A549 (cell line): ENCODE measurements at regions not wholly inside any gene's neighbourhood (a gene's known extent, or its start where the extent isn't known, plus 50 kb on each side); places are given as distances from the start of the nearest gene placed in this dataset.

Experiments used
- ATAC-seq, 2 experiments: fragments of 200-7000 bp in 1 of 2; fragments of >200 bp in 1 of 2; cut with Nextera tagmentation in 1 of 2; cut with Tn5 transposase in 1 of 2; 3 replicates each; pipeline versions ENCODE4 v1.8.0 to v1.9.1; 2018 to 2020; ENCODE audit warnings: mild to moderate bottlenecking in 1 of 2, moderate library complexity in 1 of 2
- CTCF ChIA-PET: fragments of 300-600 bp; sonication (Branson Sonifier 250); formaldehyde crosslinking; extraction: SDS; loops from one replicate; lab custom pipeline; 2021; ENCODE audit warnings: antibody characterized with exemption, inconsistent platforms; lab: Yijun Ruan, JAX
- POLR2A ChIA-PET: fragments of 350-600 bp; formaldehyde crosslinking; extraction: SDS; loops from one replicate; lab custom pipeline; 2021; ENCODE audit warnings: antibody characterized with exemption, inconsistent platforms; lab: Yijun Ruan, JAX
- DNase-seq, 2 experiments: peaks; one replicate each; pipeline versions ENCODE4 v3.0.0 to v3.0.0-alpha.2; 2011 to 2016; ENCODE audit warnings: low read depth in 1 of 2, low spot score in 1 of 2
- FAIRE-seq: peaks from 2 replicates; lab custom pipeline; 2011; peaks lifted over from hg19 to GRCh38; lab: Jason Lieb, UNC
- H3K27ac ChIP-seq, 2 experiments: fragments of >200 bp; sonication (Bioruptor Twin); formaldehyde crosslinking; 3 replicates each; pipeline ENCODE4 v1.5.1; 2016 to 2017
- H3K4me1 ChIP-seq: fragments of >200 bp; sonication (Bioruptor Twin); formaldehyde crosslinking; 3 replicates; pipeline ENCODE4 v1.6.1; 2016
- H3K4me2 ChIP-seq: fragments of >200 bp; sonication (Bioruptor Twin); formaldehyde crosslinking; 3 replicates; pipeline ENCODE4 v1.6.1; 2016
- H3K4me3 ChIP-seq: fragments of >200 bp; sonication (Bioruptor Twin); formaldehyde crosslinking; 3 replicates; pipeline ENCODE4 v1.5.1; 2016
- H3K9me3 ChIP-seq: fragments of >200 bp; sonication (Bioruptor Twin); formaldehyde crosslinking; 3 replicates; pipeline ENCODE4 v1.6.1; 2016
- CHD2 ChIP-seq: fragments of 150-350 bp; IDR thresholded peaks from 2 replicates; pipeline ENCODE4 v1.6.1; 2014; ENCODE audit warnings: low read length; ENCODE audit not compliant: partially characterized antibody
- EHF ChIP-seq: fragments of 250-450 bp; sonication (Bioruptor Pico); IDR thresholded peaks from 2 replicates; pipeline ENCODE4 v1.5.0; 2020; ENCODE audit warnings: mild to moderate bottlenecking
- EHMT2 ChIP-seq: fragments of 200-600 bp; sonication (generic); IDR thresholded peaks from 2 replicates; pipeline ENCODE4 v1.6.1; 2016; ENCODE audit warnings: antibody characterized with exemption, low read depth, mild to moderate bottlenecking, moderate library complexity
- FOSL2 ChIP-seq, 2 experiments: fragments of 450-650 bp in 1 of 2; fragments of >200 bp in 1 of 2; sonication (Bioruptor Twin) in 1 of 2; formaldehyde crosslinking; IDR thresholded peaks; 2 replicates each; pipeline versions ENCODE4 v1.5.0 to v1.6.1; 2016 to 2020; ENCODE audit warnings: mild to moderate bottlenecking in 1 of 2, moderate library complexity in 1 of 2
- GATA3 ChIP-seq: IDR thresholded peaks from 2 replicates; pipeline ENCODE4 v1.6.1; 2012; ENCODE audit warnings: borderline replicate concordance
- HDAC2 ChIP-seq: fragments of 200-600 bp; sonication (generic); IDR thresholded peaks from 2 replicates; pipeline ENCODE4 v1.6.1; 2016
- JUNB ChIP-seq: fragments of >200 bp; sonication (Bioruptor Twin); formaldehyde crosslinking; IDR thresholded peaks from 2 replicates; pipeline ENCODE4 v1.6.1; 2016
- KDM1A ChIP-seq: fragments of 200-600 bp; sonication (generic); IDR thresholded peaks from 2 replicates; pipeline ENCODE4 v1.6.1; 2016; ENCODE audit warnings: low read depth, mild to moderate bottlenecking
- KDM5A ChIP-seq: fragments of 200-600 bp; sonication (generic); IDR thresholded peaks from 2 replicates; pipeline ENCODE4 v1.6.1; 2016; ENCODE audit warnings: antibody characterized with exemption, mild to moderate bottlenecking
- NFE2L2 ChIP-seq: fragments of 150-350 bp; conservative IDR thresholded peaks from 2 replicates; pipeline ENCODE4 v1.6.1; 2014; ENCODE audit warnings: low read length
- NPAS2 ChIP-seq: fragments of 250-450 bp; sonication (Bioruptor Pico); IDR thresholded peaks from 2 replicates; pipeline ENCODE4 v1.8.0; 2022; ENCODE audit warnings: mild to moderate bottlenecking, moderate library complexity, borderline replicate concordance
- NR3C1 ChIP-seq: fragments of >200 bp; sonication (Bioruptor Twin); formaldehyde crosslinking; IDR thresholded peaks from 3 replicates; pipeline ENCODE4 v1.6.1; 2017
- PHF8 ChIP-seq: fragments of 200-600 bp; sonication (generic); IDR thresholded peaks from 2 replicates; pipeline ENCODE4 v1.6.1; 2016; ENCODE audit warnings: low read depth, mild to moderate bottlenecking, antibody characterized with exemption, moderate library complexity, borderline replicate concordance
- POLR2A ChIP-seq: IDR thresholded peaks from 2 replicates; pipeline ENCODE4 v1.6.1; 2012; ENCODE audit warnings: mild to moderate bottlenecking, low read length
- RARB ChIP-seq: fragments of 250-450 bp; sonication (Bioruptor Pico); IDR thresholded peaks from 2 replicates; pipeline ENCODE4 v1.8.0; 2021; ENCODE audit warnings: mild to moderate bottlenecking, moderate library complexity
- RCOR1 ChIP-seq: fragments of 150-350 bp; IDR thresholded peaks from 2 replicates; pipeline ENCODE4 v1.6.1; 2014; ENCODE audit warnings: antibody characterized with exemption, low read length, low read depth
- TFCP2L1 ChIP-seq: fragments of 250-450 bp; sonication (Bioruptor Pico); IDR thresholded peaks from 2 replicates; pipeline ENCODE4 v1.5.0; 2021; ENCODE audit warnings: mild to moderate bottlenecking
- WGBS: methylation state at CpG from one replicate; pipeline ENCODE4 v1.1.6; 2017; ENCODE audit errors: missing lambda C conversion rate; 5-methylcytosine and 5-hydroxymethylcytosine counted together
- TF ChIP-seq, protein P1 (sequence below): fragments of >200 bp; sonication (Bioruptor Twin); formaldehyde crosslinking; IDR thresholded peaks from 2 replicates; pipeline ENCODE4 v1.6.1; 2016
- TF ChIP-seq, protein P2 (sequence below): IDR thresholded peaks from 2 replicates; pipeline ENCODE4 v1.6.1; 2012
- TF ChIP-seq, protein P3 (sequence below): fragments of 200-600 bp; sonication (generic); IDR thresholded peaks from 2 replicates; pipeline ENCODE4 v1.6.1; 2016; ENCODE audit warnings: antibody characterized with exemption, mild to moderate bottlenecking, moderate library complexity
- TF ChIP-seq, protein P4 (sequence below): fragments of 150-350 bp; IDR thresholded peaks from 2 replicates; pipeline ENCODE4 v1.6.1; 2014; ENCODE audit warnings: low read depth, mild to moderate bottlenecking, low read length
- TF ChIP-seq, protein P5 (sequence below): fragments of >200 bp; sonication (Bioruptor Twin); formaldehyde crosslinking; IDR thresholded peaks from 3 replicates; pipeline ENCODE4 v1.5.1; 2016
- TF ChIP-seq, protein P6 (sequence below): IDR thresholded peaks from 2 replicates; pipeline ENCODE4 v1.6.1; 2012; ENCODE audit warnings: low read depth, borderline replicate concordance
- TF ChIP-seq, protein P7 (sequence below): fragments of 450-650 bp; IDR thresholded peaks from 2 replicates; pipeline ENCODE4 v1.6.1; 2014; ENCODE audit warnings: antibody characterized with exemption
- TF ChIP-seq, protein P8 (sequence below): fragments of >200 bp; sonication (Bioruptor Twin); formaldehyde crosslinking; IDR thresholded peaks from 3 replicates; pipeline ENCODE4 v1.6.1; 2016

DNA sequence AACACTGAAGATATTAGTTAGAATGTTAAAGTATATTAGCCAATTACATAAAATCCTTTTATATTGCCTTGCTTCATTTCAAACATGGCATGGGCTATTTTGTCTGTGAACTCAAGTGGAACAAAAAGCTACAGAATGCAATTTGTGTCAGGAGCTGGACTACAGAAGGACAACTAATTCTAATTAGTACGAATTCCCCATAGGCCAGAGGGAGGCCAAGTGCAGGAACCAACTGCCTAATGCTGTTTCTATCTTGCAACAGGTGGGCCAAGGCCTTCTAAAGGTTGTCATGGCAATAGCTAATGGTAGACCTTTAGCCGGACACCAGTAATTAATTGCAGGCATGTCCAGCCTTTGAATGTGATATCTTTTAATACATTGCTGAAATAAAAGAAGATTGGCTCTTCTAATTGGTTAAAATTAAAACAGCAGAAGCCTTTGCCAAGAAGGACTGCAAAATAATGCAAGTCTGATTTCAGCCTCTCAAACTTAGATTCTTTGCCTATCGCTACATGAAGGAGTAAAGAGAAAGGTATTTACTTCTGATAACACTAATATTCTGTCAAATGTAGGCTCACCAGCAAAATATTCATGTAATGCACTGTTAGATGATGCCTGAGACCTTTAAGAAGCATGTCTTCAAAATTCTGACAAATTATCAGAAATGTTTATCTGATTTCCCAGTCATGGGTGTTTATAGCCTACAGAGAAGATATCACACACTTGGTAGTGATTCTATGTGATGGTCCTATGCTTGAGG, 232.1 kb downstream of the LMO4 start:
- no peaks in the 10 kb centered on the region for H3K9me3 ChIP-seq
- no peak for ATAC-seq
- FAIRE-seq, result no peak
- H3K4me3 ChIP-seq, result no peak overlapping the region
- no peaks in the 10 kb centered on the region for H3K4me1 ChIP-seq
- no peak overlapping the region for H3K27ac ChIP-seq
- 84% methylated on average over 3 of the region's 3 CpGs for WGBS
- ChIA-PET POLR2A (no interaction called here), CTCF (no interaction called here)
- no peak for TF ChIP-seq NFE2L2
- TF ChIP-seq, protein P1, sequence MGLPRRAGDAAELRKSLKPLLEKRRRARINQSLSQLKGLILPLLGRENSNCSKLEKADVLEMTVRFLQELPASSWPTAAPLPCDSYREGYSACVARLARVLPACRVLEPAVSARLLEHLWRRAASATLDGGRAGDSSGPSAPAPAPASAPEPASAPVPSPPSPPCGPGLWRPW, result no peak
- no peak for TF ChIP-seq HDAC2
- no peak for TF ChIP-seq NR3C1
- TF ChIP-seq NPAS2 (CRISPR knock-in tag), result no peak
- no peak for TF ChIP-seq FOSL2 (IDR thresholded peaks at IDR 0.05)
- TF ChIP-seq FOSL2 (CRISPR knock-in tag; IDR thresholded peaks at IDR 0.05), result no peak
- H3K4me2 ChIP-seq, result no peak overlapping the region
- no peak for DNase-seq

DNA sequence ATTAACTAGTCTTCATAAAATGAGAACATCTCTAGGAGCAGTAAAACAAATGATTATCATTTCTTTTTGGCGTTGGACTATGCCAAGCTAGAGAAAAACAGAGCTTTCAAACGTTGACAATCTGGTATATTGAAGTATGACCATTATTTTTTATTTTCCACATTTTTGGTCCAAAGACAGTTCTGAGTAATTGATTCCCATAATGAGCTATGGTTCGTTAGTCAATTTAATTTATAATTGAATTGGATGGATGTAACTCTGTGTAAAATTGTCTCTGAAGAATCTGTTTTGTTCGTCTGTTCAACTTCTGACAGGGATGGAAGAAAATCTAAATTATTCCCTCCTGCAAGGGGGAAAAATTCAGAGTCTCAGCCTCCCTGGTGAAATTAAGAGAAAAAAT, 234.5 kb downstream of the LMO4 start:
- ATAC-seq (no peak), DNase-seq (no peak), FAIRE-seq (no peak)
- Histone ChIP-seq H3K27ac (no peak overlapping the region), H3K4me3 (no peak overlapping the region), H3K4me1 (no peaks in the 10 kb centered on the region), H3K9me3 (no peaks in the 10 kb centered on the region), H3K4me2 (no peak overlapping the region)
- ChIA-PET CTCF (no interaction called here), POLR2A (no interaction called here)
- TF ChIP-seq, protein P2, sequence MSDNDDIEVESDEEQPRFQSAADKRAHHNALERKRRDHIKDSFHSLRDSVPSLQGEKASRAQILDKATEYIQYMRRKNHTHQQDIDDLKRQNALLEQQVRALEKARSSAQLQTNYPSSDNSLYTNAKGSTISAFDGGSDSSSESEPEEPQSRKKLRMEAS, result no peak
- TF ChIP-seq EHMT2 (no peak), TFCP2L1 (CRISPR knock-in tag) (no peak), EHF (CRISPR knock-in tag) (no peak), RCOR1 (no peak), NR3C1 (no peak), GATA3 (no peak), JUNB (no peak), CHD2 (no peak), RARB (CRISPR knock-in tag) (no peak), KDM1A (no peak), KDM5A (no peak), PHF8 (no peak), POLR2A (no peak)
- TF ChIP-seq, protein P3, sequence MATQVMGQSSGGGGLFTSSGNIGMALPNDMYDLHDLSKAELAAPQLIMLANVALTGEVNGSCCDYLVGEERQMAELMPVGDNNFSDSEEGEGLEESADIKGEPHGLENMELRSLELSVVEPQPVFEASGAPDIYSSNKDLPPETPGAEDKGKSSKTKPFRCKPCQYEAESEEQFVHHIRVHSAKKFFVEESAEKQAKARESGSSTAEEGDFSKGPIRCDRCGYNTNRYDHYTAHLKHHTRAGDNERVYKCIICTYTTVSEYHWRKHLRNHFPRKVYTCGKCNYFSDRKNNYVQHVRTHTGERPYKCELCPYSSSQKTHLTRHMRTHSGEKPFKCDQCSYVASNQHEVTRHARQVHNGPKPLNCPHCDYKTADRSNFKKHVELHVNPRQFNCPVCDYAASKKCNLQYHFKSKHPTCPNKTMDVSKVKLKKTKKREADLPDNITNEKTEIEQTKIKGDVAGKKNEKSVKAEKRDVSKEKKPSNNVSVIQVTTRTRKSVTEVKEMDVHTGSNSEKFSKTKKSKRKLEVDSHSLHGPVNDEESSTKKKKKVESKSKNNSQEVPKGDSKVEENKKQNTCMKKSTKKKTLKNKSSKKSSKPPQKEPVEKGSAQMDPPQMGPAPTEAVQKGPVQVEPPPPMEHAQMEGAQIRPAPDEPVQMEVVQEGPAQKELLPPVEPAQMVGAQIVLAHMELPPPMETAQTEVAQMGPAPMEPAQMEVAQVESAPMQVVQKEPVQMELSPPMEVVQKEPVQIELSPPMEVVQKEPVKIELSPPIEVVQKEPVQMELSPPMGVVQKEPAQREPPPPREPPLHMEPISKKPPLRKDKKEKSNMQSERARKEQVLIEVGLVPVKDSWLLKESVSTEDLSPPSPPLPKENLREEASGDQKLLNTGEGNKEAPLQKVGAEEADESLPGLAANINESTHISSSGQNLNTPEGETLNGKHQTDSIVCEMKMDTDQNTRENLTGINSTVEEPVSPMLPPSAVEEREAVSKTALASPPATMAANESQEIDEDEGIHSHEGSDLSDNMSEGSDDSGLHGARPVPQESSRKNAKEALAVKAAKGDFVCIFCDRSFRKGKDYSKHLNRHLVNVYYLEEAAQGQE, result no peak
- TF ChIP-seq, protein P4, sequence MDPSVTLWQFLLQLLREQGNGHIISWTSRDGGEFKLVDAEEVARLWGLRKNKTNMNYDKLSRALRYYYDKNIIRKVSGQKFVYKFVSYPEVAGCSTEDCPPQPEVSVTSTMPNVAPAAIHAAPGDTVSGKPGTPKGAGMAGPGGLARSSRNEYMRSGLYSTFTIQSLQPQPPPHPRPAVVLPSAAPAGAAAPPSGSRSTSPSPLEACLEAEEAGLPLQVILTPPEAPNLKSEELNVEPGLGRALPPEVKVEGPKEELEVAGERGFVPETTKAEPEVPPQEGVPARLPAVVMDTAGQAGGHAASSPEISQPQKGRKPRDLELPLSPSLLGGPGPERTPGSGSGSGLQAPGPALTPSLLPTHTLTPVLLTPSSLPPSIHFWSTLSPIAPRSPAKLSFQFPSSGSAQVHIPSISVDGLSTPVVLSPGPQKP, result no peak
- TF ChIP-seq, protein P5, sequence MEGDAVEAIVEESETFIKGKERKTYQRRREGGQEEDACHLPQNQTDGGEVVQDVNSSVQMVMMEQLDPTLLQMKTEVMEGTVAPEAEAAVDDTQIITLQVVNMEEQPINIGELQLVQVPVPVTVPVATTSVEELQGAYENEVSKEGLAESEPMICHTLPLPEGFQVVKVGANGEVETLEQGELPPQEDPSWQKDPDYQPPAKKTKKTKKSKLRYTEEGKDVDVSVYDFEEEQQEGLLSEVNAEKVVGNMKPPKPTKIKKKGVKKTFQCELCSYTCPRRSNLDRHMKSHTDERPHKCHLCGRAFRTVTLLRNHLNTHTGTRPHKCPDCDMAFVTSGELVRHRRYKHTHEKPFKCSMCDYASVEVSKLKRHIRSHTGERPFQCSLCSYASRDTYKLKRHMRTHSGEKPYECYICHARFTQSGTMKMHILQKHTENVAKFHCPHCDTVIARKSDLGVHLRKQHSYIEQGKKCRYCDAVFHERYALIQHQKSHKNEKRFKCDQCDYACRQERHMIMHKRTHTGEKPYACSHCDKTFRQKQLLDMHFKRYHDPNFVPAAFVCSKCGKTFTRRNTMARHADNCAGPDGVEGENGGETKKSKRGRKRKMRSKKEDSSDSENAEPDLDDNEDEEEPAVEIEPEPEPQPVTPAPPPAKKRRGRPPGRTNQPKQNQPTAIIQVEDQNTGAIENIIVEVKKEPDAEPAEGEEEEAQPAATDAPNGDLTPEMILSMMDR, result no peak
- TF ChIP-seq, protein P6, sequence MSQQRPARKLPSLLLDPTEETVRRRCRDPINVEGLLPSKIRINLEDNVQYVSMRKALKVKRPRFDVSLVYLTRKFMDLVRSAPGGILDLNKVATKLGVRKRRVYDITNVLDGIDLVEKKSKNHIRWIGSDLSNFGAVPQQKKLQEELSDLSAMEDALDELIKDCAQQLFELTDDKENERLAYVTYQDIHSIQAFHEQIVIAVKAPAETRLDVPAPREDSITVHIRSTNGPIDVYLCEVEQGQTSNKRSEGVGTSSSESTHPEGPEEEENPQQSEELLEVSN, result no peak
- TF ChIP-seq, protein P7, sequence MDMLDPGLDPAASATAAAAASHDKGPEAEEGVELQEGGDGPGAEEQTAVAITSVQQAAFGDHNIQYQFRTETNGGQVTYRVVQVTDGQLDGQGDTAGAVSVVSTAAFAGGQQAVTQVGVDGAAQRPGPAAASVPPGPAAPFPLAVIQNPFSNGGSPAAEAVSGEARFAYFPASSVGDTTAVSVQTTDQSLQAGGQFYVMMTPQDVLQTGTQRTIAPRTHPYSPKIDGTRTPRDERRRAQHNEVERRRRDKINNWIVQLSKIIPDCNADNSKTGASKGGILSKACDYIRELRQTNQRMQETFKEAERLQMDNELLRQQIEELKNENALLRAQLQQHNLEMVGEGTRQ, result no peak
- TF ChIP-seq, protein P8, sequence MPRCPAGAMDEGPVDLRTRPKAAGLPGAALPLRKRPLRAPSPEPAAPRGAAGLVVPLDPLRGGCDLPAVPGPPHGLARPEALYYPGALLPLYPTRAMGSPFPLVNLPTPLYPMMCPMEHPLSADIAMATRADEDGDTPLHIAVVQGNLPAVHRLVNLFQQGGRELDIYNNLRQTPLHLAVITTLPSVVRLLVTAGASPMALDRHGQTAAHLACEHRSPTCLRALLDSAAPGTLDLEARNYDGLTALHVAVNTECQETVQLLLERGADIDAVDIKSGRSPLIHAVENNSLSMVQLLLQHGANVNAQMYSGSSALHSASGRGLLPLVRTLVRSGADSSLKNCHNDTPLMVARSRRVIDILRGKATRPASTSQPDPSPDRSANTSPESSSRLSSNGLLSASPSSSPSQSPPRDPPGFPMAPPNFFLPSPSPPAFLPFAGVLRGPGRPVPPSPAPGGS, result no peak
- 37% methylated on average over 4 of the region's 4 CpGs for WGBS
